HCT116 (cell line): ENCODE measurements at regions not wholly inside any gene's neighbourhood (a gene's known extent, or its start where the extent isn't known, plus 50 kb on each side); places are given as distances from the start of the nearest gene placed in this dataset.

Experiments
- ATAC-seq: fragments of 200-7000 bp; cut with Tn5 transposase; 2 replicates; pipeline ENCODE4 v1.9.1; 2020; ENCODE audit warnings: mild to moderate bottlenecking, moderate library complexity
- BruUV-seq: library from RNA; stranded (reverse); fragments of 400-500 nt; replicated peaks from 2 replicates; lab custom pipeline; 2021; lab: Mats Ljungman, UMichigan
- CTCF ChIA-PET: fragments of 300-600 bp; sonication (Branson Sonifier 250); formaldehyde crosslinking; loops from one replicate; lab custom pipeline; 2021; ENCODE audit warnings: antibody characterized with exemption; lab: Charles Lee
- POLR2A ChIA-PET: fragments of 300-600, 350-600 bp; sonication (Branson Sonifier 250); formaldehyde crosslinking; loops from one replicate; lab custom pipeline; 2021; ENCODE audit warnings: antibody characterized with exemption; lab: Charles Lee
- RAD21 ChIA-PET, 2 experiments: fragments of 300-600 bp; sonication (Branson Sonifier 250); formaldehyde crosslinking; loops; one replicate each; lab custom pipeline; 2023; ENCODE audit warnings: low total read pairs in 2 of 2; ENCODE audit not compliant: uncharacterized antibody in 2 of 2, unreplicated experiment in 2 of 2, low non-redundant PET in 1 of 2; lab: Charles Lee
- DNase-seq: peaks from one replicate; pipeline ENCODE4 v3.0.0-alpha.2; 2010; ENCODE audit warnings: low read depth, low spot score
- H2AFZ ChIP-seq: fragments of 200-600 bp; shearing (Covaris generic), sonication (generic); 2 replicates; pipeline ENCODE4 v1.6.1; 2017; ENCODE audit warnings: low read depth, mixed run types, mixed read lengths, antibody characterized with exemption, low read length; ENCODE audit not compliant: poor library complexity, severe bottlenecking
- H3K27ac ChIP-seq: 2 replicates; pipeline ENCODE4 v1.5.1; 2012; ENCODE audit warnings: low read depth, low read length
- H3K27me3 ChIP-seq: fragments of 200-600 bp; sonication (generic); 2 replicates; pipeline ENCODE4 v1.6.1; 2016; ENCODE audit warnings: mixed run types, low read length, mixed read lengths; ENCODE audit not compliant: insufficient read depth
- H3K36me3 ChIP-seq, 2 experiments: fragments of 200-500 bp in 1 of 2; fragments of 200-600 bp in 1 of 2; sonication (Bioruptor generic) in 1 of 2; sonication (generic) in 1 of 2; 2 replicates each; pipeline versions ENCODE4 v1.5.1 to v1.6.1; 2014 to 2016; ENCODE audit warnings: low read length in 2 of 2, inconsistent platforms in 1 of 2, mixed read lengths in 1 of 2, mixed run types in 1 of 2; ENCODE audit not compliant: insufficient read depth in 2 of 2, control insufficient read depth in 1 of 2
- H3K4me1 ChIP-seq, 2 experiments: fragments of 200-600 bp in 1 of 2; sonication (generic) in 1 of 2; 2 replicates each; pipeline versions ENCODE4 v1.5.1 to v1.6.1; 2012 to 2017; ENCODE audit warnings: low read length in 2 of 2, inconsistent platforms in 1 of 2, mild to moderate bottlenecking in 1 of 2, mixed read lengths in 1 of 2, mixed run types in 1 of 2, moderate library complexity in 1 of 2; ENCODE audit not compliant: insufficient read depth in 2 of 2, control insufficient read depth in 1 of 2
- H3K4me2 ChIP-seq: fragments of 200-600 bp; sonication (generic); 2 replicates; pipeline ENCODE4 v1.6.1; 2017; ENCODE audit warnings: mixed run types, low read length, mixed read lengths
- H3K4me3 ChIP-seq, 2 experiments: fragments of 200-600 bp in 1 of 2; sonication (generic) in 1 of 2; replicated peaks in 1 of 2; 2 replicates each; pipeline ENCODE4 v1.5.1; 2011 to 2016; ENCODE audit warnings: low read length in 2 of 2, control low read depth in 1 of 2, low read depth in 1 of 2, mild to moderate bottlenecking in 1 of 2, mixed read lengths in 1 of 2, mixed run types in 1 of 2
- H3K79me2 ChIP-seq: fragments of 200-600 bp; sonication (generic); 2 replicates; pipeline ENCODE4 v1.6.1; 2017; ENCODE audit warnings: mild to moderate bottlenecking, mixed run types, low read length, moderate library complexity, mixed read lengths; ENCODE audit not compliant: insufficient read depth
- H3K9ac ChIP-seq: fragments of 200-600 bp; sonication (generic); 2 replicates; pipeline ENCODE4 v1.6.1; 2016; ENCODE audit warnings: low read length, mixed read lengths
- H3K9me2 ChIP-seq: fragments of 200-600 bp; sonication (generic), shearing (Covaris generic); 2 replicates; pipeline ENCODE4 v1.6.1; 2017; ENCODE audit warnings: mixed run types, mild to moderate bottlenecking, moderate library complexity; ENCODE audit not compliant: insufficient read depth
- H3K9me3 ChIP-seq, 2 experiments: fragments of 200-500 bp in 1 of 2; fragments of 200-600 bp in 1 of 2; sonication (Bioruptor generic) in 1 of 2; sonication (generic) in 1 of 2; 2 replicates each; pipeline ENCODE4 v1.6.1; 2014 to 2017; ENCODE audit warnings: low read length in 2 of 2, mixed read lengths in 2 of 2, inconsistent platforms in 1 of 2, low read depth in 1 of 2, mild to moderate bottlenecking in 1 of 2, mixed run types in 1 of 2, moderate library complexity in 1 of 2; ENCODE audit not compliant: control insufficient read depth in 1 of 2, insufficient read depth in 1 of 2
- H4K20me1 ChIP-seq: fragments of 200-600 bp; sonication (generic), shearing (Covaris generic); 2 replicates; pipeline ENCODE4 v1.6.1; 2017; ENCODE audit warnings: mixed run types, mild to moderate bottlenecking, moderate library complexity; ENCODE audit not compliant: insufficient read depth
- ATF3 ChIP-seq: IDR thresholded peaks from 2 replicates; pipeline ENCODE4 v1.6.1; 2012
- CBX3 ChIP-seq: IDR thresholded peaks from 2 replicates; pipeline ENCODE4 v1.6.1; 2012; ENCODE audit warnings: low read depth
- CTCF ChIP-seq, 3 experiments: fragments of 200-600 bp in 1 of 3; sonication (generic) in 1 of 3; IDR thresholded peaks in 2 of 3; conservative IDR thresholded peaks in 1 of 3; 2 replicates each; pipeline ENCODE4 v1.5.1; 2012 to 2017; ENCODE audit warnings: low read depth in 2 of 3, low read length in 2 of 3, antibody characterized with exemption in 1 of 3, borderline replicate concordance in 1 of 3, control low read depth in 1 of 3, mild to moderate bottlenecking in 1 of 3, mixed read lengths in 1 of 3, mixed run types in 1 of 3, moderate library complexity in 1 of 3; ENCODE audit not compliant: insufficient read depth in 1 of 3
- EGR1 ChIP-seq: IDR thresholded peaks from 2 replicates; pipeline ENCODE4 v1.6.1; 2012; ENCODE audit warnings: low read depth
- ELF1 ChIP-seq: IDR thresholded peaks from 2 replicates; pipeline ENCODE4 v1.6.1; 2012; ENCODE audit warnings: low read depth, borderline replicate concordance
- EZH2 ChIP-seq: fragments of 200-600 bp; sonication (generic); IDR thresholded peaks from 2 replicates; pipeline ENCODE4 v1.6.1; 2017; ENCODE audit warnings: antibody characterized with exemption, mixed run types
- EZH2phosphoT487 ChIP-seq: fragments of 200-600 bp; IDR thresholded peaks from 2 replicates; pipeline ENCODE4 v1.6.1; 2018; ENCODE audit warnings: antibody characterized with exemption, borderline replicate concordance
- MAX ChIP-seq: IDR thresholded peaks from 2 replicates; pipeline ENCODE4 v1.6.1; 2012
- POLR2A ChIP-seq: IDR thresholded peaks from 2 replicates; pipeline ENCODE4 v1.7.0; 2011; ENCODE audit warnings: borderline replicate concordance; ENCODE audit not compliant: insufficient read depth, insufficient read length; ENCODE audit errors: extremely low read depth
- POLR2AphosphoS5 ChIP-seq: IDR thresholded peaks from 2 replicates; pipeline ENCODE4 v1.6.1; 2011; ENCODE audit warnings: mild to moderate bottlenecking, low read depth, low read length, moderate library complexity
- RAD21 ChIP-seq: IDR thresholded peaks from 2 replicates; pipeline ENCODE4 v1.6.1; 2012; ENCODE audit warnings: low read depth, mild to moderate bottlenecking
- REST ChIP-seq: IDR thresholded peaks from 2 replicates; pipeline ENCODE4 v1.6.1; 2012; ENCODE audit warnings: low read depth
- SIN3A ChIP-seq: IDR thresholded peaks from 2 replicates; pipeline ENCODE4 v1.6.1; 2012; ENCODE audit warnings: low read depth
- SP1 ChIP-seq: IDR thresholded peaks from 2 replicates; pipeline ENCODE4 v1.6.1; 2012; ENCODE audit warnings: low read depth
- TCF7L2 ChIP-seq: IDR thresholded peaks from 2 replicates; pipeline ENCODE4 v1.7.0; 2011; ENCODE audit warnings: borderline replicate concordance, inconsistent platforms; ENCODE audit not compliant: insufficient read depth, insufficient read length; ENCODE audit errors: extremely low read depth
- YY1 ChIP-seq: IDR thresholded peaks from 2 replicates; pipeline ENCODE4 v1.6.1; 2011; ENCODE audit warnings: low read length, low read depth, moderate library complexity, mild to moderate bottlenecking; ENCODE audit not compliant: insufficient replicate concordance; ENCODE audit errors: extremely low read depth
- ZFX ChIP-seq: fragments of 450-650 bp; IDR thresholded peaks from 2 replicates; pipeline ENCODE4 v1.6.1; 2017
- intact Hi-C: fragments of 100-400 bp; cut with micrococcal nuclease; formaldehyde crosslinking; loops from 2 replicates; pipeline ENCODE4 v1.10.0; 2022

- TF ChIP-seq REST (no peak), CTCF (IDR thresholded peaks at IDR 0.05 in 2 of 3, conservative IDR thresholded peaks at IDR 0.05 in 1 of 3; ENCODE audit: borderline replicate concordance in 1 of 3, insufficient read depth in 1 of 3, low read depth in 2 of 3, low read length in 2 of 3) (no peak), ZFX (no peak), RAD21 (no peak), ELF1 (no peak), SIN3A (no peak)
- TF ChIP-seq, all 23 proteins: peak for 0
These were observed 108.9 kb upstream of the PPP1R26 start (continued) for GRCh38 chr9:135370411-135371375.

GRCh38 chr9:135371535-135371934, 108.0 kb upstream of the PPP1R26 start:
- H3K27ac ChIP-seq: no peak overlapping the region
- H3K9ac ChIP-seq: no peak overlapping the region
- H4K20me1 ChIP-seq: no peaks in the 10 kb centered on the region
- no peaks in the 10 kb centered on the region for H3K4me1 ChIP-seq
- BruUV-seq: no TSS peak
- ChIA-PET CTCF (no interaction called here), POLR2A (no interaction called here), RAD21 (no interaction called here)
- H3K36me3 ChIP-seq: no peaks in the 10 kb centered on the region
- intact Hi-C loops: no loop called here
- no peak overlapping the region for H3K4me3 ChIP-seq
- no peaks in the 10 kb centered on the region for H3K27me3 ChIP-seq
- H3K4me2 ChIP-seq: no peak overlapping the region
- no peaks in the 10 kb centered on the region for H3K9me3 ChIP-seq
- H3K9me2 ChIP-seq: no peaks in the 10 kb centered on the region
- ATAC-seq: no peak
- H3K79me2 ChIP-seq: no peaks in the 10 kb centered on the region
- DNase-seq: no peak
- no peak overlapping the region for H2AFZ ChIP-seq
- no peak for TF ChIP-seq SP1
- TF ChIP-seq EGR1: no peak
- no peak for TF ChIP-seq YY1
- no peak for TF ChIP-seq POLR2AphosphoS5
- no peak for TF ChIP-seq CBX3
- TF ChIP-seq EZH2phosphoT487: no peak
- no peak for TF ChIP-seq ELF1
- TF ChIP-seq MAX: no peak
- no peak for TF ChIP-seq EZH2
- TF ChIP-seq ATF3: no peak
- TF ChIP-seq TCF7L2: no peak
- no peak for TF ChIP-seq POLR2A
- TF ChIP-seq SIN3A: no peak
- no peak for TF ChIP-seq ZFX
